ENCODE measurements at regions not wholly inside any gene's neighbourhood (a gene's known extent, or its start where the extent isn't known, plus 50 kb on each side); places are given as distances from the start of the nearest gene placed in this dataset.

DNA sequence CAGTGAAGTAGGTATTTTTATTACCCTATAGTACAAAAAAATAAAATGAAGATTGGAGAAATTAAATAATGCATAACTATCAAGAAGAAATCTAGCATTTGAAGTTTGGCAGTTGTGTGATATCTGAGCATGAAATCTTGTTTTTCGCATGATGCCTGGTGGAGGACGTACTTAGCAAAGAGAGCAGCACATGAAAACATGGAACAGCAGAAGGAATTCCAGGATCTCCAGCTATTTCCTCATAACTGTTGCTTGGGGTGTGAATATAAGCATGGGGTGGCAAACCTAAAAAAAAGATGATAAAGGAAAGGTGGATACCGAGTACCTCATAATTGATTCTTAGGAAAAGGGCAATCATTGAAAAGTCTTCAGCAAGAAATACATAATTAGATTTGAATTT, 174.3 kb upstream of the FAM3C start:
- TF ChIP-seq, protein P1, sequence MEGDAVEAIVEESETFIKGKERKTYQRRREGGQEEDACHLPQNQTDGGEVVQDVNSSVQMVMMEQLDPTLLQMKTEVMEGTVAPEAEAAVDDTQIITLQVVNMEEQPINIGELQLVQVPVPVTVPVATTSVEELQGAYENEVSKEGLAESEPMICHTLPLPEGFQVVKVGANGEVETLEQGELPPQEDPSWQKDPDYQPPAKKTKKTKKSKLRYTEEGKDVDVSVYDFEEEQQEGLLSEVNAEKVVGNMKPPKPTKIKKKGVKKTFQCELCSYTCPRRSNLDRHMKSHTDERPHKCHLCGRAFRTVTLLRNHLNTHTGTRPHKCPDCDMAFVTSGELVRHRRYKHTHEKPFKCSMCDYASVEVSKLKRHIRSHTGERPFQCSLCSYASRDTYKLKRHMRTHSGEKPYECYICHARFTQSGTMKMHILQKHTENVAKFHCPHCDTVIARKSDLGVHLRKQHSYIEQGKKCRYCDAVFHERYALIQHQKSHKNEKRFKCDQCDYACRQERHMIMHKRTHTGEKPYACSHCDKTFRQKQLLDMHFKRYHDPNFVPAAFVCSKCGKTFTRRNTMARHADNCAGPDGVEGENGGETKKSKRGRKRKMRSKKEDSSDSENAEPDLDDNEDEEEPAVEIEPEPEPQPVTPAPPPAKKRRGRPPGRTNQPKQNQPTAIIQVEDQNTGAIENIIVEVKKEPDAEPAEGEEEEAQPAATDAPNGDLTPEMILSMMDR (IDR thresholded peaks at IDR 0.05), result no peak
- TF ChIP-seq POLR2AphosphoS5 (IDR thresholded peaks at IDR 0.05) (no peak), POLR2A (IDR thresholded peaks at IDR 0.05) (no peak)

Data from transverse colon (tissue), 4 donors.